ENCODE measurements at regions not wholly inside any gene's neighbourhood (a gene's known extent, or its start where the extent isn't known, plus 50 kb on each side); places are given as distances from the start of the nearest gene placed in this dataset.

DNA sequence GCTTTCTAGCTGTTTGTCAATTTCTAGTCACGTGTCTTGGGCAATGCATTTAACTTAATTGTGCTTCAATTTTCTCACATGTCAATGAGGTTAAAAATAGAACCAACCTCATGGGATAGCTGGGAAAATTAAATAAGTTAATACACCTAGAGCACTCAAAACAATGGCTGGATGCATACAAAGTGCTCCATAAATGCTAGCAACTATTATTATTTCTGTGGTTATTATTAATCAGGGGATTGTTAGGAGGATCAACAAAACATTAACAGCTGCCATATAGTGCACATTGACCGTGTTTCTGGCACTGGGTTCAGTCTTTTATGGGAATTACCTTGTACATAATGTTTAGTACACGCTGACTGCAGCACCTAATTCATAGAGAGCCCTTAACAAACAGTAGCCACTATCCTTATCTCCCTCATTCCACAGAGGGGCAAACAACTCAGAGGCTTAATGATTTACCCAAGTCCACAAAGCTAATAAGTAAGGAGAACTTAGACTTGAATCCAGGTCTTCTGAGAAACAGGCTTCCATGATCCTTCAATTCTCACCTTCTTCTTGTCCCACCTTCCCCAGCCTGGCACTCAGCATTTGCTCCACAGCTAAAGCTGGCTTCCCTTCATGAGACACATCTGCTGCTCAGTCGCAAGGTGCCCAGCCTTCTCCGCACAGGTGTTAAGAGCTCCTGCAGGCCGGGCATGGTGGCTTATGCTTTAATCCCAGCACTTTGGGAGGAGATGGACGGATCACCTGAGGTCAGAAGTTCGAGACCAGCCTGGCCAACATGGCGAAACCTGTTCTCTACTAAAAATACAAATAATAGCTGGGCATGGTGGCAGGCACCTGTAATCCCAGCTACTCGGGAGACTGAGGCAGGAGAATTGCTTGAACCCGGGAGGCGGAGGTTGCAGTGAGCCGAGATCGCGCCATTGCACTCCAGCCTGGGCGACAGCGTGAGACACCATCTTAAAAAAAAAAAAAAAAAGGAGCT is 137.4 kb upstream of the ABCA1 start:
- DNase-seq = no peak

DNA sequence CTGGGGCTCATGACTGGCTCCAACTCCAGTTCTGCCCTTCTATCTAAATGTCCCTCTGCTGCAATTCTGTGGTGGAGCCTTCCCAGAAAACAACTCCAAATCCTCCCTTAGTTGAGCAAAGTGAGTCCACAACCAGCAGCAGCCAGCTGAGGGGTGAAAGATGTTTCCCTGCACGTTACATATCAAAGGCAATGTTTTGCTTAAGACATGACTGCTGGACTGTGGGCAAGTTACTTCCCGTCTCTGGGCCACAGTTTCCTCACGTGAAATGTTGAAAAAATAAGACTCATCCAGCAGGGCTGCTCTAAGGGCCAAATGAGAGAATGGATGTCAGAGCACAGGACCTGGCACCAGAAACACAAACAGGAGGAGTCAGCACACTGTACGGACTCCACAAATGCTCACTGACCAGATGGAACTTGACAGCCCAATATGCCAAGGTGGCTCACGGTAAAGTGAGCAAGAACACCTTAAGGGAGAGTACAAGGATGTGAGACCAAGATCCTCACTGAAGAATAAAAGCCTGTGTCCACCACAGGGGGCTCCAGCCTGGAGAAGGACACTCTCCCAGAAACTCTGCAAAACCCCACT is 138.4 kb upstream of the ABCA1 start:
- no peak for DNase-seq

DNA sequence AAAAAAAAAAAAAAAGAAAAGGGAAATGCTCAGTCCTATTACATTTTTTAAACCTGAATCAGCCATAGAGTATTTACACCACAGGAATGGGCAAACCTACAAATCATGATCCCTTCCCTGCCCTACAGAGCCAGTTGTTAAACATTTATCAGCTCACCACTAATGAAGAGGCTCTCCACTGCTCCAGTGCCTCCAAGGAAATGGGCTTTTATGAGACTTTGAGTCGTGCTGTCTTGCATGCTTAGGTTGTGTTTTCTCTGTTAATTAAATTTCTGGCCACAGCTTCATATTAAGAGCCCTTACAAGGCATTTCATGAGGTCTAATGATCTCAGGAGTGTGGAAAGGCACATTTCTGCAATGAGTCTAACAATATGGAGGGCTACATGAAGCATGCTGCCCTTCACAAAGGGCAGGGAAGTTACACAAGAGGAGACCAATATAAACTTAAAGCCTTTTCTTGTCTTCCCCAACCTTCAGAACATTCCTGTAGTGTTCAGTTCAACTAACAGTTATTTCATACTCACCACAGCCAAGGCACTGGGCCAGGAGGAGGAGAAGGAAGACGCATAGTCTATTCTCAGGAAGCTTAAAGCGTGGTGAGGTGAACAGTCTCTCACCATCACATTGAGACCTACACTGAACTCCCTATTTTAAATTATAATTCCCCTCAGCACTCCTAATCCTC is 140.1 kb upstream of the ABCA1 start:
- no peak for DNase-seq

DNA sequence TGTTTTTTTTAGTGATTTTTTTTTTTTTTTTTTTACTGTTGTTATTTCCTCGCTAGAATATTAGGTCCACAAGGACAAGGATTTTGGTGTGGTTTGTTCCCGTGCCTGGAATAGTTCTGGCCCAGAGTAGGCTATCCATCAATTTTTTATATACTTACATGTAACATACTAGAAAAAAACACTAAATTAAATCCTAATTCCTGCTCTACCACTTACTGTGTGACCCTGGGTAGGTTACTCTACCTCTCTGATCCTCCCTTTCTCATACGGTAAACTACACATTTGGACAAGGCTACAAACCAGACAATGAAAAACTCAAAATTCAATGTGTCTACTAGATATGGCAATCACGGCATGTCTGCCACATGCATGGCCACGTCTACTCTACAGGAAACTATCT is 141.3 kb upstream of the ABCA1 start:
- no peak for DNase-seq

DNA sequence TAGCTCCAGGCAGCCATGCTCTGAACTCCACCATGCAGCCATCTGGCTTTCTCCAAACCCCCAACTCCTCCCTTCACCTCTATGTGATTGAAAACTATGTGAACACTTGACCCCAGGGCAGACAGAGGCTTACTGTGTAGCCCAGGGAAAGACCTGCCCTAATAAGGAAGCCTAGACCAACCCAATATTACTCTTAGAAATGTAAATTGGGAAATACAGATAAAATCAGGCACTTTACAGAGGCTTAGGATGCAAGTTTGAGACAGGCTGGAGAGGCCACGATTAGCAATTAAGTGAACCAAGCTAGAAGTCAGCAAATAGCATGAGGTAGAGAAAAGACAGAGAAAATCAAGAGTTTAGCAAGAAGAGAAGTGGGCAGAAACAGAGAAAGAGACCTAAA is 141.7 kb upstream of the ABCA1 start:
- no peak for DNase-seq

DNA sequence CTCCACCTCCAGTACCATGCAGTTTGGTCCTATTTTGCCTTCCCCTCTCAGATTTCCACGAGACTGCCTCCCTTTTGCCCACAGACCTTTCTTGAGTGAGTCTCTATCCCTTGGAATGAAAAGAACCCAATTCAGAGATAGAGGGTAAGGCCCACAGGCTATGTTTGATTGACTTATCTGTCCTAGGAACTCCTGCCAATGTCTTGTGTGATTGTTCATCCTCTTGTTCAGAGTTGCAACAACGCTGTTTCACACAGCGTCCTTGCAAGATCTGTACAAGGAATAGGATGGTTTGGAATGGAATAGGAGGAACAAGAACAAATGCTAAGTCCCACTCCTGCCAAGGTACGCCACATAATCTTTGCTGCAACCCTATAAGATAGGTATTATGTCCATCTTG is 142.2 kb upstream of the ABCA1 start:
- no peak for DNase-seq

DNA sequence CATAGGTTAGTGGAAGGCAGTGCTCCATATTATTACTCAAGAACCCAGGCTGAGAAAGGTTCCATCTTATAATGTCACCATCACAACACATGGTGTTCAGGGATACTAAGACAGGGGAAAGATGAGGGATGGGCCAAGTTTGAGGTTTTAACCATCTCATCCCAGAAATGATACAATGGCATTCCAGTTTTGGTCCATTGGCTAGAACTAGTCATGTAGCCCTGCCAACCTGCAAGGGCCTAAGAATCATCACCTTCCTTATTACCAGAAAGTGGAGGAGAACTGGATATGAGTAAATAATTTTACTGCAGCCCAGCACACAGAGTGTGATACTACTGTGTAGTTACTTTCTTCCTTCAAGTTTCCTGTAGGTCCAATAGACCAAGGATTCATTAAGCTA is 144.5 kb upstream of the ABCA1 start:
- no peak for DNase-seq

DNA sequence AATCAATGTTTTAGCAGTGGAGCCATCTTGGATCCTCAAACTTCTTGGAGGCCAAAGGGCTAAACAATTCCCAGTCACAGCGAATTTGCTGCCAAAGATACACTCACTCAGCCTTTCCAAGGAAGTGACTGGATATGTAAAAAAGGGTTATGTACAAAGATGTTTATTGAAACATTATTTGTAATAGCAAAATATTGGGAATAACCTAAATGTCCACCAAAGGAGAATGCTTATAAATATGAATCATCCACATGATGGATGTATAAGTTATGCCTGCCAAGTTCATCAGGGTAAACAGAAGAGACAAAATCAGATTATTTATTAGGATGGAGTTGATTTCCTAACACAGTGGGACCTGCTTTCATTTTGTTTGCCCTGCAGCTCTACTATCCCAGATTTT is 145.2 kb upstream of the ABCA1 start:
- DNase-seq = no peak

DNA sequence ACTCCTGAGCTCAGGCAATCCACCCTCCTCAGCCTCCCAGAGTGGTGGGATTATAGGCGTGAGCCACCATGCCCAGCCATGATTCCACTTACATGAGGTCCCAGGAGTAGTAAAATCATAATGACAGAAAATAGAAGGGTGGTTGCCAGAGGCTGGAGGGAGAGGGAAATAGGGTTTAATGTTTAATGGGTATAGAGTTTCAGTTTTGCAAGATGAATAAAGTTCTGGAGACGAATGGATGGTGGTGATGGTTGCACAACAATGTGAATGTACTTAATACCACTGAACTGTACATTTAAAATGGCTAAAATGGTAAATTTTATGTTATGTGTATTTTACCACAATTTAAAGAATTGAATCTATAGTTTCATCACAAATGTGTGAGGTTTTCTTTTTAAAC is 146.5 kb upstream of the ABCA1 start:
- no peak for DNase-seq

DNA sequence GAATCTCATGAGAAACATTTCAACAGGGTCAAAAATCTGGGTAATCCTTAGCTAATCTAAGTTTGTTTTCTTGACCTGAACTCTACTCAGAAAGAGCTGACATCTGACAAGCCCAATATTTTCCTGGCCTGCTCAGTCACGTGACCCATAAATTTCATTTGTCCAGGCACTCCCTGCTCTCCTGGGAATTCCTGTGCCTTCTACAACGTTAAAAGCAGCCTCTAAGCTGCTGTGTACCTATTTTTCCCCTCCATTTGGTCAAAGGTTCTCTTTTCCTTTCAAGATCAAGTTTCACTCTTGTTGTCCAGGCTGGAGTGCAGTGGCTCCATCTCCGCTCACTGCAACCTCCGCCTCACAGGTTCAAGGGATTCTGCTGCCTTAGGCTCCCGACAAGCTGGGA is 148.8 kb upstream of the ABCA1 start:
- no peak for DNase-seq

DNA sequence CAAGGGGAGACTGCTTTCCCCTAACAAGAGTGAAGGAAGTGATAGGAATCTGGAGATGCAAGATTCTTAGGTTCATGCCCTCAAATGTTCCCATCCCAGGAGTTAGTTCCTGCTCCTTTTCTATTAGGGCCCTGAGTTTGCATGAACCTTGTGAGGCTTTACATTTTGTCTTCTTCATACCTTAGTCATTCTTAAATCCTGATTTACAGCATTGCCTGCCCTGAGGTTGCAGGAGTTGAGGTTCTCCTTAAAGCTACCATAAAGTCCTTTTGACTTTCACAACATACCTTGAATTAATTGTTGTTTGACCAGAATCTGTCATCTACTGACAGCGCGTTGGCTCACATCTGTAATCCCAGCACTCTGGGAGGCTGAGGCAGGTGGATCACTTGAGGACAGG is 151.5 kb upstream of the ABCA1 start:
- no peak for DNase-seq

DNA sequence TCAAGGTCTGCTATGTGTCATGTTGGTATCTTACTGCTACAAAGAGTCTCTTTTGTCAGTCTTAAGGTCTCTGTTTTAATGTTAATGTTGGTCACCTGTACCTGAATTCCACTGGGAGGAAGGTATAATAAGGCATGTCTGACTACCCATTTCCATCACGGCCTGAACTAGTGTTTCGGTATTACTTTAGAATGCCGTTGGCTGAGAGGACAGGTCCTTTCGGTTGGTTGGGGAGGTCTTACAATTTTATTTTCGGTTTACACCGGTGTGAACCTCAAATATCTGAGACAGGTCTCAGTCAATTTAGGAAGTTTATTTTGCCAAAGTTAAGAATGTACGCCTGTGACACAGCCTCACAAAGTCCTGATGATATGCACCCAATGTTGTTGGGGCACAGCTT is 154.9 kb upstream of the ABCA1 start:
- no peak for DNase-seq

DNA sequence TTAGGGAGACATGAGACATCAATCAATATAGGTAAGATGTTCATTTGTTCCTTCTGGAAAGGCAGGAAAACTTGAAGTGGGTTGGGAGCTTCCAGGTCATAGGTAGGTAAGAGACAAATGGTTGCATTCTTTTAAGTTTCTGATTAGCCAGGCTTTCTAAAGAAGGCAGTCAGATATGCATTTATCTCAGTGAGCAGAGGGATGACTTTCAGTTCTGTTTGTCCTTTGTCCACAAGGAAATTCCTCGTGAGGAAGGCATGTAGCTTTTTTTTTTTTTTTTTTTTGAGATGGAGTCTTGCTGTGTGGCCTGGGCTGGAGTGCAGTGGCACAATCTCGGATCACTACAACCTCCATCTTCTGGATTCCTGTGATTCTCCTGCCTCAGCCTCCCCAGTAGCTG is 155.3 kb upstream of the ABCA1 start:
- DNase-seq = no peak

DNA sequence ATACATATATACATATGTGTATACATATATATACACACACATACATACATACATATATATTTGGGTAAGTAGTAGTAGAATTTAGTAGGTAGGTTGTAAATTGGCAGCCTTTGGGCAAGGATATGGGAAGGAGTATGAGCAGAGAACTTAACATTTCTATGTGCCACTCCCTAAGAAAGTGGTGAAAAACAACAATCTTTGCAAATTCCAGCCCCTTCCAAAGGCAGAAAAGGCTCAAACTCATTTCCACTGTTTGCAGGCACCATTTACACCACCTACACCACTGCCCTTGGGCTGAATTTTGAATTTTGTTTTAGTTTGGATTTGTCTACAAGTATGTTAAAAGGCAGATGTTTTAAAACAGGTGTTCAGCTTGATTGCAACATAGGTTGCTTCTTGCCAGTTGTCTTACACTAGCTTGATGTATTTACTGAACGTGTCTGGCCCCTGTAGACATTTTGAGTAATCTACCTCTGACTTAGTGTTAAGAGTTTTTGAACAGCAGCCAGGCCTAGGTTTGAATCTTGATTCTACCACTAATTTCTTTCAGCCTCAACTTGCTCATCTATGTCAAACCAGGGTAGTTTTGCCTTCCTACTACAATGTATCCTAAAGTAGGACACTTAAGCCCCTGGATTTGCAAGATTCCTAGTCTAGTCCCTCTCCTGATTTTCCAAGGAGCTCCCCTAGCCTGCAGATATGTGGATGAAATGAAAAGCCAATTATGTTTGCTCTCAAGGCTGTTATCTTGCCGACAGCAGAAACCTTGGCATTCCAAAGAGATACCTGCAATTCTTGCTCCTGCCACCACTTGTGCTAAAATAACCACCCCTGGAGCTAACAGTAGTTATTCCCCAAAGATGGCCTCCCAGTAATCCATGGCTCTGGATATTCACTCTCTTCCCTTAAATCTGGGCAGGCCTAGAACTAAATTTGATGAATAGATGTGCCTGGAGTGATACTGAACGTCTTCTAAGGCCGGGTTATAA is 156.2 kb upstream of the SLC44A1 start:
- DNase-seq = no peak

DNA sequence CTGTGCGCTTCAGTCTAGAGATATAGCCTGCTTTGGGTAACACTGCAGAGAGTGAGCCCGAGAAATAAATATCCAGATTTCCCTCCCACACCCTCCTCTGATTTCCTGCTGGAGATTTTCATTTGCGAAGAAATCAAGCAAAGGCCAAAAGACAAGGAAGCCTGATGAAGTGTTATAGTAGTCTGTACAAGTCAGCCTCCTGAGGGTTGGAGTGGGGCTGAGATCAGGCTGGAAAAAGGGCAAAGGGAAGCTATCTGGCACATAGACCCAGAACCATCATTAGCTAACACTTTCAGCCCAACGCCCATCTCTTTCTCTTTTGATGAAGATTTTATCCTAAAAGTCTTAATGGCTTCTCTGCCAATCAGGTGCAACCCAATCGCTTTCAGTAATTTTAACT is 154.6 kb upstream of the SLC44A1 start:
- no peak for DNase-seq

DNA sequence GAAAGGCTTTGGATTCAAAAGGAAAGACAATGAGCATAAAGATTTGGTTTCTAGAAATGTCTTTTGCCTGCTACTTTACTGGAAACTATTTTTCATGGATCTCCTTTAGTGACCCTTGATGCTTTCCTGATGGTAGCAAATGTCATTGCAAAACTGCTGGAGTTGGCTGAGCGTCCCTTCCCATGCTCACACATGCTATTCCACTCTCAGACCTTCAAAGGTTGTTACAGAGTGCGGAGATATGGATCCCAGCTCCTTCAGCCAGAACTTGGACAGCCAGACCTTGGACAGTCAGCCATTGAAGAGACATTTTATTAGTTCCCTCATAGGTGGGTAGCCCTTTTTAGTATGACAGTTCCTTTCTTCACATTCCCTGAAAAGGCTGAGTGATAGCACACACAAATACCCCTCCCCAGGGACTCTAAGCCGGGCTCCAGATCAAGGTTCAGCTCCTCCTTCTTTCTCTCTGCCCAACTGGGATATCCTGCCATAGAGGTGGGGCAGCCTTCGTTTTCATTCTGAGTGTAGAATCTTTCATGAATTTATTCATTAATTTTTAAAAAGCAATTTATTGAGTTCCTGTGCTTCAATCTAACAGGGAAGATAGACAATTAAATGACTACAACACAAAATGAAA is 153.3 kb upstream of the SLC44A1 start:
- DNase-seq = no peak

DNA sequence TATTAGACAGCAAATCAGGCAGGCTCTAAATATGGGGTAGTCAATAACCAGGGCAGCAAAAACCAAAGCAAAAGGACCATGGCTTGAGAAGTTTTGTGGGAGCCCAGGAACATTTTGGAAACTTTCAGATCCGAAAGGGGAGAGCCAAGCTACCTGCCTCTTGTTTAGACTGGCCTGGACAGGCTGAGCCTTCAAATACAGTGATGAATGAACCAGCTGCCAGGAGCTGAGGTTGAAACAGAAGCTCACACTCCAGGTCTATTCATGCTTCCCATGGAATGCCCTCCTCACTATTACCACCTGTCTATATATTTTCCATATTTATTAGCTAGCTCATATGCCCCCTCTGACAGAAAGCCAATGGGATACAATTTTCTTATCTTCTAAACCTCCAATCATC is 150.8 kb upstream of the SLC44A1 start:
- no peak for DNase-seq

DNA sequence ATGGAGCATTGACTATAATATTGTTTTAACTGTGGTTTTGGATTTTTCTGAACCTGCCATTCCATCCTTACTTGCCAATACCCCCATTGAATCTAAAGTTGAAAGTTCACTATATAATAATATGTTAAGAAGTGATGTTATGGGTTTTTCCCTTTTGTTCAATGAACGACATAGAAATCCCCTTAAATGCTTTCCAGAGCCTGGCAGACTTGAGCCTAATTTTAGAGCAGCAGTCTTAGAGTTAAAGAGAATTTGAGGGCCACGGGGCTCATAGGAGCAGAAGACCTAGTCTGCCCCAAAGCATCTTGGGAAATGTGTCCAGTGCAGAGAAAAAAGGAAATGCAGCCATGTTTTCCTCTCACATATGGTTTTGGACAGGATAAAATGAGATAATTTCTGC is 146.1 kb upstream of the SLC44A1 start:
- DNase-seq = no peak

DNA sequence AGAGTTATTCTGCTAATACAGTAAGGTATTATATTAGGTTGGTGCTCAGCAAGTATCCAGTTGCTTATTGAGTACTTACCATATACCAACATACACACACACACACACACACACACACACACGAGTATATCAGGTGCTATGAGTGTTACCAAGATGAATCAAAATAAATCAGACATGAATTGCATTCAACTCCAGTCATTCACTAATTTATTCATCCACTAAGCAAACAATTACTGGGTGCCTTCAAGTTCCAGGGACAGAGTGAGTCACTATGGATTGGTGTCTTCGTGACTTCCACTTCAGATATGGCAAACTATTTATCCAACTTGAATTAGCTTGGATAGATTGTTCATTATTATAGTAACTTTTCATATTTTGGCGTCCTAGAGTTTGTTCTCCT is 140.7 kb upstream of the SLC44A1 start:
- DNase-seq = no peak

DNA sequence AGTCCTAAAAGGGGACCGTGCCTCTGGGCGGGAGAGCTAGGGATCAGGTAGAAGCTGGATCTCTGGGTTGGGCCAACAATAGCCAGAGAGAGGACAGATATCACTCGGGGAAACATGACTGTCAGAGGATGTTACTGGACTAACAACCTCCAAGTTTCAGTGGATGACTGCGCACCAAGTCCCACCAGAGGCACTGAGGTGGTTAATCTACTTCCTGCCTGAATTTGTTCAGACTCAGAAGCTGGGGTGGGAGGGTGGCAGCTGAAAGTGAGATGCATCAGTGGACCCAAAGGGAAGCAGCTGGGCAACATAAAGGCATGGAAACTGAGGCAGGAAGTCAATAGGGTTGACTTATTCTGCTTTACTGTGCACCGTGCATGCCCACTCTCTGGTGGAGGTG is 130.1 kb upstream of the SLC44A1 start:
- DNase-seq = no peak

DNA sequence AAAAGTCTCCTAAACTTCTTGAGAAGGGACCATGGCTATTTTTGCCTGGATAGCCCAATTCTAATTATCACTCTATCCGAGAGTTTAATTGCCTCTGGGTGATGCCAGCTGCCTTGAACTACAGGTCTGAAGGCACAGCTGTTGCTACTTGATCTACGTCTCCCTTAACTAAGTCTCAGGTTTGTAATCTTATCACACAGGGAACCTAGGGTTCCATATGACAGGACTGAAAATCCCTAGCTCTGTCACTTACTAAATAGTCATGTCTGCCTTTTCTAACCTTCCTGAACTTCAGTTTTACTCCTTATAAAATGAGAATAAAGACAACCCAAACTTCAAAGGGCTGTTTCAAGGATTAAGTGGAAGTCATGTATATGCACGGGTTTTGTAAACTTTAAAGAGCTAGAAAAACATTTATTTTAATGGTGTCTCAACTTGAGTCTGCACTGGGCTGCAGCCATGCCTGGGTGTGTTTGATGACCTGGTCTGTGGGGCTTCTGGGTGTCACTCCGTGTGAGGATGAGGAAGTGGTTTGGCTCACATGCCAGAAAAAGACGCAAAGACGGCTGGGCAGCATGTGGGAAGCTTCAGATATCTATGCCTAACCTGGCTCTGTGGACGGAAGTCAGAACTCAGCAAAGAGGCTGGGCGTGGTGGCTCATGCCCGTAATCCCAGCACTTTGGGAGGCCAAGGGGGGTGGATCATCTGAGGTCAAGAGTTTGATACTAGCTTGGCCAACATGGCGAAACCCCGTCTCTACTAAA is 129.3 kb upstream of the SLC44A1 start:
- DNase-seq = peak; percentile 43
